HAP-1 (cell line): ENCODE measurements at regions not wholly inside any gene's neighbourhood (a gene's known extent, or its start where the extent isn't known, plus 50 kb on each side); places are given as distances from the start of the nearest gene placed in this dataset.
"Not testable (repeated sequence)": the region's sequence is repeated elsewhere in the genome, so short reads cannot be mapped to it uniquely, and the experiment has no call there.

Experiments
- DNase-seq, 2 experiments: peaks; one replicate each; pipeline ENCODE4 v3.0.0-alpha.2; 2016 to 2020; ENCODE audit warnings: low spot score in 2 of 2
- H3K27me3 ChIP-seq: fragments of 250-450 bp; sonication (Bioruptor Pico); 2 replicates; pipeline ENCODE4 v1.5.1; 2020; ENCODE audit warnings: low read depth, mild to moderate bottlenecking, moderate library complexity
- H3K36me3 ChIP-seq: fragments of 250-450 bp; sonication (Bioruptor Pico); replicated peaks from 2 replicates; pipeline ENCODE4 v1.5.1; 2020; ENCODE audit warnings: mild to moderate bottlenecking
- H3K4me1 ChIP-seq: fragments of 250-450 bp; sonication (Bioruptor Pico); 2 replicates; pipeline ENCODE4 v1.5.1; 2020; ENCODE audit warnings: mild to moderate bottlenecking
- H3K4me3 ChIP-seq: fragments of 250-450 bp; sonication (Bioruptor Pico); 2 replicates; pipeline ENCODE4 v1.5.1; 2020; ENCODE audit warnings: mild to moderate bottlenecking, moderate library complexity
- H3K9me3 ChIP-seq: fragments of 250-450 bp; sonication (Bioruptor Pico); 2 replicates; pipeline ENCODE4 v1.5.1; 2020; ENCODE audit warnings: mild to moderate bottlenecking, moderate library complexity
- in situ Hi-C: fragments of 300-500 bp; cut with MboI; formaldehyde crosslinking; loops from 3 replicates; pipeline ENCODE4 v1.14.3; 2020; ENCODE audit warnings: low sequenced_read_pairs, inconsistent platforms, mixed read lengths

GRCh38 chr5:104327801-104328200, 765.2 kb upstream of the NUDT12 start:
- no peak for DNase-seq
- no peaks in the 10 kb centered on the region for H3K36me3 ChIP-seq
- no peak overlapping the region for H3K4me3 ChIP-seq
- H3K27me3 ChIP-seq, result no peaks in the 10 kb centered on the region
- H3K9me3 ChIP-seq, result no peaks in the 10 kb centered on the region
- H3K4me1 ChIP-seq, result no peaks in the 10 kb centered on the region
- in situ Hi-C loops, result no loop called here

DNA sequence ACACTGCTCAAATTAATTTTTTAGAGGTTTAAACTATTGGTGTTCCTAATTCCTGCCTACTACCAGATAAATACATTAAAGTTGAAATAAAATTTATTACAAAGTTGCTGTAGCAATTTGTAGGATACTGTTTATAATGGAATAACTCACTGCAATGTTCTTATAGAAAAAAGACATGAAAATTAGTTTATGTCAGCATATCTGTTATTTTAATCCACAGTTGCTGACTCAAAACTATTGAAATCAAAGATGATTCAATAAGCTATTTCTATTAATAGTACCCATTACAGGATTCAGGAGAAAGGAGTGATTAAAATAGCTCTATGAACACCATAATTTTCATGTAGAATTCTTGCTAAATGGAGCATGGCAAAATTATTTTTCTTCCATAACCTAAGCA, 764.4 kb upstream of the NUDT12 start:
- no peak for DNase-seq
- in situ Hi-C loops, result no loop called here
- Histone ChIP-seq H3K36me3 (no peaks in the 10 kb centered on the region), H3K27me3 (no peaks in the 10 kb centered on the region), H3K9me3 (no peaks in the 10 kb centered on the region), H3K4me1 (no peaks in the 10 kb centered on the region), H3K4me3 (no peak overlapping the region)

- Histone ChIP-seq H3K4me3 (no peak overlapping the region), H3K4me1 (no peaks in the 10 kb centered on the region), H3K9me3 (no peaks in the 10 kb centered on the region), H3K27me3 (no peaks in the 10 kb centered on the region), H3K36me3 (no peaks in the 10 kb centered on the region)
- DNase-seq, result no peak
- in situ Hi-C loops, result no loop called here
Observed at GRCh38 chr5:104325356-104325755, 762.8 kb upstream of the NUDT12 start.

DNA sequence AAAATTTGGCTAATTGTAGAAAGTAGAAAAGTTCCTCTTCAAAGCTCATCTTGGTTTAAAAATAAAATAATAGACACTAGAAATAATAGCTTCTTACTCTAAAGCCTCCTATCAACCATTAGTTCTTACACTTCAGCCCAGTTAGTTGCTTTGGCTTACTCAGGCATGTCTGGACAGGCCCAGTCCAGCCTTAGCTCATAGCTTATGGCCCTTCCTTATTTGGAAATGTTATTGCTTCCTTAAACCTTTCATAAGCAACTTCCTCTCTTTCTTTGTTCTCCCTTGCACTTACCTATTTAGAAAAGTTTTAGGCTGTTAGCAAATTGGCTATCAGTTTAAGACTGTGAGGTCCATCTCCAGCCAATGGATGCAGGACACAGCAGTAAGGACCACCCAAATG, 754.1 kb upstream of the NUDT12 start:
- H3K9me3 ChIP-seq, H3K4me1 ChIP-seq, DNase-seq, H3K4me3 ChIP-seq, H3K36me3 ChIP-seq, in situ Hi-C loops, H3K27me3 ChIP-seq: not testable (repeated sequence)

- Histone ChIP-seq H3K4me1 (peaks cover 4% of the 10 kb centered on the region; the same call in 1 of the 2 replicates), H3K36me3 (no peaks in the 10 kb centered on the region), H3K4me3 (no peak overlapping the region), H3K9me3 (no peaks in the 10 kb centered on the region), H3K27me3 (no peaks in the 10 kb centered on the region)
- in situ Hi-C loops, result no loop called here
- DNase-seq, result no peak
Observed at GRCh38 chr5:104312481-104312880, 749.9 kb upstream of the NUDT12 start.

DNA sequence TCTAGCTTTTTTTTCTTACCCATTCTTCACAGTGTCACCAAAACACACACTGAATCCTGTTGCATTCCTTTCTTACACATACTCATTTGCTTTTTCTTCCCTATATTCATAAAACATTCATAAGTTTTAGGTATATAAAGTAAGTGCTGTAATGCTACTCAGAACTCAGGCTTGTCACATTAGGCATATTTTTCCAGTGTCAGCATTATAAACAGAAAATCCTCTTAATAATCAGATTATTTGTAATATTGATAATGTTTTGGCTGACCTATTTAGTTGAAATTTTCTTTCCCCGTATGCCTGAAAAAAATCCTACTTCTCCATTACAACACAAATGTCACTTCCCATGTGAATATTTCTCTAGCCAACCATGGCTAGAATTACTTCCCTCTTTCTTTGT, 743.0 kb upstream of the NUDT12 start:
- Histone ChIP-seq H3K9me3 (no peaks in the 10 kb centered on the region), H3K36me3 (no peaks in the 10 kb centered on the region), H3K4me3 (no peak overlapping the region), H3K4me1 (no peaks in the 10 kb centered on the region), H3K27me3 (no peaks in the 10 kb centered on the region)
- in situ Hi-C loops, result no loop called here
- no peak for DNase-seq

DNA sequence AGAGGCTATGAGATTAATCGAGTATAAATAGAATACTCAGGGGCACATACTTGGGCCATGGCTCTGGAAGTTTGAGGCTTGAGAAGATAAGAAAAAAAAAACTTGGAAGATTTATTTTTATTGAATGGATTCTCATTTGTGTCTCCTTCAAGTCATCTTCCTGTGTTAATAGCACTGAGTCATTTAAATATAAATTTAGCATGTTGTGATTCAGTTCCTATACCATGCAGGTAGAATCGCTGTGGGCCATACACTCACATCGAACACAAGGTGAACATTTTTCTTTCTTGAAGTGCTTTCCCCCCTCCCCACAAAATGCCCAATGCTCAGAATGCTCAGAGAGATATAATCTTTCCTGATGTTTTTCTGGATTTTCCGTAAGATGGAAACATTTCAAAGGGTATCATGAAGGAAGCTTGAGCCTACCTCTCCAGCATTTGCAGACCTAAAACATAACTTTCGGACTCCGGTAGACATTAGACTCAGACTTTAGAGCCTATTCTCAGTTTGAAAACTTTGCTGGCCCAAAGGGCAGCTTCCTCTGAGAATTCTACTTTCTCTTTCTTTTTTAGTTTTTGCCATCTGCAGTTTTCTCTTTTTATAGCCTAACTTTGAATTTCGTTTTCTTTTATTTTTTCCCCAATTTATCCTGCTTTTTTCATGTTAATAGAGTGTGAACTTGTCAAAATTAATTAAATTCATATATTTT, 737.6 kb upstream of the NUDT12 start:
- peaks cover 18% of the 10 kb centered on the region for H3K4me1 ChIP-seq
- H3K9me3 ChIP-seq, result no peaks in the 10 kb centered on the region
- no peak for DNase-seq

DNA sequence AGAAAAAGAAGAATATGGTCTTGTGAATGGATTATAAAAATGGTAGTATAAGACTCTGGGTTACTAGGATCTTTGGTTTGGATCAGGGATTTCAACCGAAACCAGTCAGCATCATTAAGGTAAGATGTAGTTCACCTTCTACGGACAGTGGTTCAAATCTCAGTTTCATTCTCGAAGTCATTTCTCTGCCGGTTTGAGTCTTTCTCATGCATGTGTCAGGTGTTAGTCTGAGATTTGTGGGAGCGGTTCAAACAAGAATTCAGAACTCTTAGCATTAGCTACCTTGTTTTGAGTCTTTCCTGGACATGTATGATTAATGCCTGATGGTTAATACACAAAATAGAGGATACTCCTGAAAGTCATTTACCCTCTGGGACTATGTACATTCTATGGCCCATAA, 735.9 kb upstream of the NUDT12 start:
- in situ Hi-C loops, result no loop called here
- no peak for DNase-seq

More for the DNA sequence above, 737.6 kb upstream of the NUDT12 start:
- no peaks in the 10 kb centered on the region for H3K27me3 ChIP-seq
- no peak overlapping the region for H3K4me3 ChIP-seq
- no peaks in the 10 kb centered on the region for H3K36me3 ChIP-seq
- in situ Hi-C loops, result no loop called here

DNA sequence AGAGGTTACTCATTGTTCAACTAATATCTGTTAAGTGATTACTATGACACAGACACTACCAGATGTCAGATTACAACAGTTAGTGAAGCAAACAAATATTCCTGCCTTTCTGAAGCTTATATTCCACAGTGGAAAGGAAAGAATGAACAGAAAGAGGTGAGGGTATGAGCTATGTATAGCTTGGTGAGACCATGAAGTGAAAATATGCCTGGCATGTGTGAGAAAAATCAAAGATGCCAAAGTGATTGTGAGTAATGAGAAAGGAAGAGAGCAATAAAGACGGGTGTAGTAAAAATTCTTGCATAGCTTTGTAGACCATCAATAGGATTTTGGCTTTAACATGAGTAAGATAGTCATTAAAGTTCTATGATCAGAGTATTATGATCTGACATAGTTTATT, 734.5 kb upstream of the NUDT12 start:
- Histone ChIP-seq H3K27me3 (no peaks in the 10 kb centered on the region), H3K9me3 (no peaks in the 10 kb centered on the region), H3K4me1 (peaks cover 24% of the 10 kb centered on the region), H3K4me3 (no peak overlapping the region), H3K36me3 (no peaks in the 10 kb centered on the region)
- in situ Hi-C loops, result no loop called here
- peak in 1 of 2 experiments; percentile 23 for DNase-seq

More for the DNA sequence above, 735.9 kb upstream of the NUDT12 start:
- Histone ChIP-seq H3K4me1 (peaks cover 24% of the 10 kb centered on the region), H3K4me3 (no peak overlapping the region), H3K27me3 (no peaks in the 10 kb centered on the region), H3K36me3 (no peaks in the 10 kb centered on the region), H3K9me3 (no peaks in the 10 kb centered on the region)

GRCh38 chr5:104295991-104296390, 733.4 kb upstream of the NUDT12 start:
- Histone ChIP-seq H3K4me3 (no peak overlapping the region), H3K27me3 (no peaks in the 10 kb centered on the region), H3K9me3 (no peaks in the 10 kb centered on the region), H3K36me3 (no peaks in the 10 kb centered on the region), H3K4me1 (peaks cover 24% of the 10 kb centered on the region)
- no peak for DNase-seq
- in situ Hi-C loops, result no loop called here

GRCh38 chr5:104283136-104283535, 720.5 kb upstream of the NUDT12 start:
- Histone ChIP-seq H3K4me1 (no peaks in the 10 kb centered on the region), H3K36me3 (no peaks in the 10 kb centered on the region), H3K9me3 (no peaks in the 10 kb centered on the region), H3K27me3 (no peaks in the 10 kb centered on the region), H3K4me3 (no peak overlapping the region)
- in situ Hi-C loops, result no loop called here
- no peak for DNase-seq

GRCh38 chr5:104273725-104274124, 711.1 kb upstream of the NUDT12 start:
- no peaks in the 10 kb centered on the region for H3K9me3 ChIP-seq
- no peak overlapping the region for H3K4me3 ChIP-seq
- H3K36me3 ChIP-seq, result no peaks in the 10 kb centered on the region
- in situ Hi-C loops, result no loop called here
- no peaks in the 10 kb centered on the region for H3K27me3 ChIP-seq
- no peaks in the 10 kb centered on the region for H3K4me1 ChIP-seq
- no peak for DNase-seq

DNA sequence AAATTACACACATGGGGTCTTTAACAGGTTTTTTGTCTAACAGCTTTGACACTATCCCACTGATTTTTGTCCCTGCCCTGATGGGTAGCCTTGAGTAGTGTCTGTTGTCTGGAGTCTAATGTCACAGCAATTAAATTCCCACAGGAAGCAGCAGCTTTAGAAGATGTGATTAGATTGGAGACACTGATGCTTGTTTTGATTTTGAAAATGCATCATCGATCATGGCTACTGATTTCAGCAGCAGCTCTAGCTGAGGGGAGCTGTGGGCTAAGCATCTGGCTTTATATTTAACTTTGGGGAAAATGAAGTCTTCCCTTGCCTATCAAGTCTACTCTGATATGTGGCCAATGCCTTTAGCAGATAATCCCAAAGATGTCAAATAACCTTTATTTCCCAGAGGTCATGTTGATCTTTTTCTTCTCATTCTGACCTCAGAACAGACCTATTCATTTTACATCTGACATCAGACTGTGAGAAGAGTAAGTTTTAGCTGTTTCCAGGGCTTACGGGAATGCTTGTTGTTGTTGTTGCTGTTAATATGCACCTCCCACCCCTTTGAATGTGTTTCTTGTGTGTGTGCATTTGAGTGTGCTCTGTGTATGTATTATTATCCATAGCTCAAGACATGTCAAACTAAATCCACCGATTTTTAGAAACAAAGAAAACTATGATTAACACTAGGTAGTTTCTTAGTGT, 704.9 kb upstream of the NUDT12 start:
- in situ Hi-C loops, result no loop called here
- Histone ChIP-seq H3K4me3 (no peak overlapping the region), H3K4me1 (peaks cover 12% of the 10 kb centered on the region), H3K36me3 (no peaks in the 10 kb centered on the region), H3K9me3 (no peaks in the 10 kb centered on the region), H3K27me3 (no peaks in the 10 kb centered on the region; the same call in 1 of the 2 replicates)
- DNase-seq, result no peak

- Histone ChIP-seq H3K36me3 (no peaks in the 10 kb centered on the region), H3K9me3 (no peaks in the 10 kb centered on the region), H3K4me3 (no peak overlapping the region), H3K4me1 (peaks cover 12% of the 10 kb centered on the region), H3K27me3 (no peaks in the 10 kb centered on the region; the same call in 1 of the 2 replicates)
- no peak for DNase-seq
- in situ Hi-C loops, result no loop called here
Observed at GRCh38 chr5:104266161-104266560, 703.6 kb upstream of the NUDT12 start.
